22Rv1 (cell line): ENCODE measurements at regions not wholly inside any gene's neighbourhood (a gene's known extent, or its start where the extent isn't known, plus 50 kb on each side); places are given as distances from the start of the nearest gene placed in this dataset.

Source experiments
- ZFX ChIP-seq: fragments of 450-650 bp; IDR thresholded peaks from 2 replicates; pipeline ENCODE4 v1.6.1; 2017; ENCODE audit warnings: antibody characterized with exemption, borderline replicate concordance
- TF ChIP-seq, protein P1 (sequence below): fragments of 450-650 bp; IDR thresholded peaks from 2 replicates; pipeline ENCODE4 v1.5.1; 2017; ENCODE audit warnings: mild to moderate bottlenecking

DNA sequence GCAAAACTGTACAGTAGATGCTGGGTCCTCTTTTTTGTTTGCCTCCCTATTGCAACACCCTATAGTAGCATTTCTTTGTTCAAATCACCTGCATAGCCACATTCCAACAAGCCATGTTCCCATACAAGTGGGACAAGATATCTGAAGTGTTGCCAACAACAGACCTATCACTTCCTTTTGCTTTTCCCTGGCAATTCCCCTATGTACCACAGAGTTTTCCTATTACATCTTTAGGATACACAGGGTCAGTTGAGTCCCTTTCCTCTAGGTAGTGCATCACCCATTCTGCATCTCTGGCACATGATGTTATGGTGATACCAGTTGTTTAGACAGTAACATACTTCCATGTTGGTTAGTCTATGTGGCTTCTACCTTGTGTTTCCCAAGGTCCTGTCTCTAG, 125.1 kb upstream of the FBXL7 start:
- TF ChIP-seq, protein P1, sequence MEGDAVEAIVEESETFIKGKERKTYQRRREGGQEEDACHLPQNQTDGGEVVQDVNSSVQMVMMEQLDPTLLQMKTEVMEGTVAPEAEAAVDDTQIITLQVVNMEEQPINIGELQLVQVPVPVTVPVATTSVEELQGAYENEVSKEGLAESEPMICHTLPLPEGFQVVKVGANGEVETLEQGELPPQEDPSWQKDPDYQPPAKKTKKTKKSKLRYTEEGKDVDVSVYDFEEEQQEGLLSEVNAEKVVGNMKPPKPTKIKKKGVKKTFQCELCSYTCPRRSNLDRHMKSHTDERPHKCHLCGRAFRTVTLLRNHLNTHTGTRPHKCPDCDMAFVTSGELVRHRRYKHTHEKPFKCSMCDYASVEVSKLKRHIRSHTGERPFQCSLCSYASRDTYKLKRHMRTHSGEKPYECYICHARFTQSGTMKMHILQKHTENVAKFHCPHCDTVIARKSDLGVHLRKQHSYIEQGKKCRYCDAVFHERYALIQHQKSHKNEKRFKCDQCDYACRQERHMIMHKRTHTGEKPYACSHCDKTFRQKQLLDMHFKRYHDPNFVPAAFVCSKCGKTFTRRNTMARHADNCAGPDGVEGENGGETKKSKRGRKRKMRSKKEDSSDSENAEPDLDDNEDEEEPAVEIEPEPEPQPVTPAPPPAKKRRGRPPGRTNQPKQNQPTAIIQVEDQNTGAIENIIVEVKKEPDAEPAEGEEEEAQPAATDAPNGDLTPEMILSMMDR: no peak
- TF ChIP-seq ZFX: no peak
